ENCODE measurements at regions not wholly inside any gene's neighbourhood (a gene's known extent, or its start where the extent isn't known, plus 50 kb on each side); places are given as distances from the start of the nearest gene placed in this dataset.

- no peak overlapping the region for H3K4me3 ChIP-seq (ENCODE audit: control extremely low read depth in 1 of 5, extremely low read depth in 1 of 5, insufficient read depth in 1 of 5, low read depth in 2 of 5, low read length in 4 of 5)
- H3K9me3 Mint-ChIP-seq (ENCODE audit: insufficient read depth): peaks cover 5% of the 10 kb centered on the region
- ATAC-seq (ENCODE audit: low read depth) (no peak), DNase-seq (no peak)
- H3K27me3 Mint-ChIP-seq: no peaks in the 10 kb centered on the region
- no peak overlapping the region for H2AFZ ChIP-seq (ENCODE audit: insufficient read depth, low read depth, low read length, poor library complexity, severe bottlenecking)
- H3K4me3 Mint-ChIP-seq: no peak overlapping the region
- 82% methylated on average over 1 of the region's 1 CpG for WGBS (ENCODE audit: insufficient coverage)
- no peak for TF ChIP-seq EZH2 (IDR thresholded peaks at IDR 0.05; ENCODE audit: borderline replicate concordance, insufficient read depth, low read depth, low read length, poor library complexity, severe bottlenecking)
- TF ChIP-seq, protein P1, sequence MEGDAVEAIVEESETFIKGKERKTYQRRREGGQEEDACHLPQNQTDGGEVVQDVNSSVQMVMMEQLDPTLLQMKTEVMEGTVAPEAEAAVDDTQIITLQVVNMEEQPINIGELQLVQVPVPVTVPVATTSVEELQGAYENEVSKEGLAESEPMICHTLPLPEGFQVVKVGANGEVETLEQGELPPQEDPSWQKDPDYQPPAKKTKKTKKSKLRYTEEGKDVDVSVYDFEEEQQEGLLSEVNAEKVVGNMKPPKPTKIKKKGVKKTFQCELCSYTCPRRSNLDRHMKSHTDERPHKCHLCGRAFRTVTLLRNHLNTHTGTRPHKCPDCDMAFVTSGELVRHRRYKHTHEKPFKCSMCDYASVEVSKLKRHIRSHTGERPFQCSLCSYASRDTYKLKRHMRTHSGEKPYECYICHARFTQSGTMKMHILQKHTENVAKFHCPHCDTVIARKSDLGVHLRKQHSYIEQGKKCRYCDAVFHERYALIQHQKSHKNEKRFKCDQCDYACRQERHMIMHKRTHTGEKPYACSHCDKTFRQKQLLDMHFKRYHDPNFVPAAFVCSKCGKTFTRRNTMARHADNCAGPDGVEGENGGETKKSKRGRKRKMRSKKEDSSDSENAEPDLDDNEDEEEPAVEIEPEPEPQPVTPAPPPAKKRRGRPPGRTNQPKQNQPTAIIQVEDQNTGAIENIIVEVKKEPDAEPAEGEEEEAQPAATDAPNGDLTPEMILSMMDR (IDR thresholded peaks at IDR 0.05): no peak
- H3K79me2 ChIP-seq (ENCODE audit: control insufficient read depth, insufficient read depth, low read length): no peaks in the 10 kb centered on the region
- no peak overlapping the region for H3K4me2 ChIP-seq (replicated peaks; ENCODE audit: low read depth, low read length, poor library complexity, severe bottlenecking)
- H4K20me1 ChIP-seq (ENCODE audit: control insufficient read depth, insufficient read depth, low read length, poor library complexity, severe bottlenecking): no peaks in the 10 kb centered on the region
- H3K9me3 ChIP-seq (ENCODE audit: control extremely low read depth in 1 of 3, control insufficient read depth in 2 of 3, insufficient read depth in 1 of 3, low read length in 2 of 3): no peaks in the 10 kb centered on the region
- no peaks in the 10 kb centered on the region for H3K4me1 ChIP-seq (ENCODE audit: control insufficient read depth in 2 of 2, insufficient read depth in 2 of 2, low read length in 2 of 2)
- no peaks in the 10 kb centered on the region for H3K27me3 ChIP-seq (replicated peaks in 1 of 4; ENCODE audit: control extremely low read depth in 1 of 4, control insufficient read depth in 3 of 4, insufficient read depth in 4 of 4, low read length in 3 of 4)
- no peak overlapping the region for H3K27ac ChIP-seq (ENCODE audit: low read length in 2 of 2)
- no peak overlapping the region for H3K27ac Mint-ChIP-seq
- intact Hi-C loops (cut with micrococcal nuclease): no loop called here
- no peaks in the 10 kb centered on the region for H3K36me3 ChIP-seq (replicated peaks in 1 of 2; ENCODE audit: control extremely low read depth in 1 of 2, control insufficient read depth in 1 of 2, extremely low read depth in 1 of 2, insufficient read depth in 2 of 2, low read length in 1 of 2)
- H3K9ac ChIP-seq (ENCODE audit: low read length): no peak overlapping the region
- H3K4me1 Mint-ChIP-seq: no peaks in the 10 kb centered on the region
- ChIA-PET CTCF (no interaction called here), POLR2A (no interaction called here)
Observed at GRCh38 chr2:107278672-107279071, 392.7 kb upstream of the ST6GAL2 start.

DNA sequence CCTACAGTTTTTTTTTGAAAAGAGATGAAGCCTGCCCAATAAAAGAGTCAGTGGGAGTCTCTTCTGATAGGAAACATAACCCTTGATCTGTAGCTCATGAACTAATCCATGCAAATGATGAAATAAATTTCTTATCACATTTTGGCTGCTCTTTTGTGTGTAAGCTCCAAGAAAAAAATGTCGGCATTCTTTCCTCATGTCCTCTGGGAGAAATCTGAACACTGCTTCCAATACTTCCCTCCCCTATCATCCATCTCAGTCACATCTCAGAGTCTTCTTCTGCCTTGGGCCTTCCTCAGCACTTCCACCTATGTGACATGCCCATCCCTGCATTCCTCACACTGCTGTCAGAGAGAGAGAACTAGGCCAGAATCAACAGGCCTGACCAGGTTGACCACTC, 395.7 kb upstream of the ST6GAL2 start:
- H3K4me1 Mint-ChIP-seq: no peaks in the 10 kb centered on the region
- no peak overlapping the region for H3K4me2 ChIP-seq (replicated peaks; ENCODE audit: low read depth, low read length, poor library complexity, severe bottlenecking)
- no peaks in the 10 kb centered on the region for H3K27me3 ChIP-seq (replicated peaks in 1 of 4; ENCODE audit: control extremely low read depth in 1 of 4, control insufficient read depth in 3 of 4, insufficient read depth in 4 of 4, low read length in 3 of 4)
- no peak overlapping the region for H3K4me3 ChIP-seq (ENCODE audit: control extremely low read depth in 1 of 5, extremely low read depth in 1 of 5, insufficient read depth in 1 of 5, low read depth in 2 of 5, low read length in 4 of 5)
- H3K9me3 ChIP-seq (ENCODE audit: control extremely low read depth in 1 of 3, control insufficient read depth in 2 of 3, insufficient read depth in 1 of 3, low read length in 2 of 3): no peaks in the 10 kb centered on the region
- H3K27me3 Mint-ChIP-seq: no peaks in the 10 kb centered on the region
- DNase-seq (no peak), ATAC-seq (ENCODE audit: low read depth) (no peak)
- no peak overlapping the region for H3K9ac ChIP-seq (ENCODE audit: low read length)
- no peak overlapping the region for H3K4me3 Mint-ChIP-seq
- CTCF ChIA-PET: no interaction called here
- H3K27ac ChIP-seq (ENCODE audit: low read length in 2 of 2): no peak overlapping the region
- H3K9me3 Mint-ChIP-seq (ENCODE audit: insufficient read depth): peaks cover 8% of the 10 kb centered on the region
- WGBS (ENCODE audit: insufficient coverage): 90% methylated on average over 1 of the region's 1 CpG
- no peak overlapping the region for H2AFZ ChIP-seq (ENCODE audit: insufficient read depth, low read depth, low read length, poor library complexity, severe bottlenecking)
- POLR2A ChIA-PET: no interaction called here
- H3K36me3 ChIP-seq (replicated peaks in 1 of 2; ENCODE audit: control extremely low read depth in 1 of 2, control insufficient read depth in 1 of 2, extremely low read depth in 1 of 2, insufficient read depth in 2 of 2, low read length in 1 of 2): no peaks in the 10 kb centered on the region
- TF ChIP-seq, protein P1 (IDR thresholded peaks at IDR 0.05): no peak
- TF ChIP-seq EZH2 (IDR thresholded peaks at IDR 0.05; ENCODE audit: borderline replicate concordance, insufficient read depth, low read depth, low read length, poor library complexity, severe bottlenecking): no peak
- no peaks in the 10 kb centered on the region for H3K79me2 ChIP-seq (ENCODE audit: control insufficient read depth, insufficient read depth, low read length)
- H3K27ac Mint-ChIP-seq: no peak overlapping the region
- H4K20me1 ChIP-seq (ENCODE audit: control insufficient read depth, insufficient read depth, low read length, poor library complexity, severe bottlenecking): no peaks in the 10 kb centered on the region
- intact Hi-C loops (cut with micrococcal nuclease): no loop called here
- H3K4me1 ChIP-seq (ENCODE audit: control insufficient read depth in 2 of 2, insufficient read depth in 2 of 2, low read length in 2 of 2): no peaks in the 10 kb centered on the region

Measured in B cell (primary cell).